A549 (cell line): ENCODE measurements at regions not wholly inside any gene's neighbourhood (a gene's known extent, or its start where the extent isn't known, plus 50 kb on each side); places are given as distances from the start of the nearest gene placed in this dataset.

ENCODE experiments used
- BHLHE40 ChIP-seq: IDR thresholded peaks from 2 replicates; pipeline ENCODE4 v1.6.1; 2012; ENCODE audit warnings: low read depth, low read length, inconsistent platforms
- CTCF ChIP-seq: fragments of >200 bp; sonication (Bioruptor Twin); formaldehyde crosslinking; IDR thresholded peaks from 3 replicates; pipeline ENCODE4 v1.5.1; 2016
- JUN ChIP-seq, 2 experiments: fragments of >200 bp; sonication (Bioruptor Twin); formaldehyde crosslinking; IDR thresholded peaks; 2 replicates in 1 of 2; 3 replicates in 1 of 2; pipeline ENCODE4 v1.6.1; 2016 to 2017
- POLR2A ChIP-seq: IDR thresholded peaks from 2 replicates; pipeline ENCODE4 v1.6.1; 2012; ENCODE audit warnings: mild to moderate bottlenecking, low read length
- RAD21 ChIP-seq, 2 experiments: fragments of >200 bp in 1 of 2; sonication (Bioruptor Twin) in 1 of 2; formaldehyde crosslinking in 1 of 2; IDR thresholded peaks in 1 of 2; conservative IDR thresholded peaks in 1 of 2; 2 replicates in 1 of 2; 3 replicates in 1 of 2; pipeline ENCODE4 v1.6.1; 2012 to 2018; ENCODE audit warnings: inconsistent platforms in 1 of 2
- RCOR1 ChIP-seq: fragments of 150-350 bp; IDR thresholded peaks from 2 replicates; pipeline ENCODE4 v1.6.1; 2014; ENCODE audit warnings: antibody characterized with exemption, low read length, low read depth

- TF ChIP-seq CTCF (no peak), BHLHE40 (no peak), JUN (IDR thresholded peaks at IDR 0.05) (no peak), RCOR1 (no peak), POLR2A (no peak), RAD21 (conservative IDR thresholded peaks at IDR 0.05 in 1 of 2, IDR thresholded peaks at IDR 0.05 in 1 of 2) (no peak)
Observed at GRCh38 chr6:11868392-11868791, 89.8 kb upstream of the ADTRP start.
